ENCODE measurements at regions not wholly inside any gene's neighbourhood (a gene's known extent, or its start where the extent isn't known, plus 50 kb on each side); places are given as distances from the start of the nearest gene placed in this dataset.

DNA sequence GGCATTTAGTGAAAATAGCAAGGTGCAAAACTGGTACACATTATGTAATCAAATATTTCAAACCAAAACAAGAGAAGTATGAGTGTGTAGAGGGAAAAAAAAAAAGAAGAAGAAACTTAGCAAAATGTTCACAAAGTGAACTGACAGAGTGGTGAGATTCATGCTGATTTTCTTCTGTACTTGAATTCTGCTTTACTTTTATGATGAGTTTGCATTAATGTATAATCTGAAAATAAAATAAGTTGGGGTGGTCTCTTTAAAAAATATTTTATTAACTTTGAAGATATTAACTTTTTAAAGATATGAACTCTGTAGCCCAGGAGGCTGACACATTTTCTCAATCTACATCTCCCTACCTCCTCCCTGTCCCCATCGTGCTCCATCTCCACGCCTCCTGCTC lies 185.1 kb downstream of the QDPR start:
- TF ChIP-seq, protein P1, sequence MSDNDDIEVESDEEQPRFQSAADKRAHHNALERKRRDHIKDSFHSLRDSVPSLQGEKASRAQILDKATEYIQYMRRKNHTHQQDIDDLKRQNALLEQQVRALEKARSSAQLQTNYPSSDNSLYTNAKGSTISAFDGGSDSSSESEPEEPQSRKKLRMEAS (IDR thresholded peaks at IDR 0.05), result no peak
- TF ChIP-seq EP300 (IDR thresholded peaks at IDR 0.05; ENCODE audit: borderline replicate concordance), result no peak

Data from Ishikawa (cell line).